ENCODE measurements at regions not wholly inside any gene's neighbourhood (a gene's known extent, or its start where the extent isn't known, plus 50 kb on each side); places are given as distances from the start of the nearest gene placed in this dataset.
"Not testable (repeated sequence)": the region's sequence is repeated elsewhere in the genome, so short reads cannot be mapped to it uniquely, and the experiment has no call there.

- no peak for DNase-seq
Measured at GRCh38 chr21:28579986-28580550, 412.6 kb downstream of the LTN1 start.

- DNase-seq: no peak
Measured at GRCh38 chr21:28568692-28569091, 424.0 kb downstream of the LTN1 start.

- not testable (repeated sequence) for DNase-seq
Measured at GRCh38 chr21:28563933-28564332, 428.7 kb downstream of the LTN1 start.

- DNase-seq: no peak
Measured at GRCh38 chr21:28561772-28562171, 430.9 kb downstream of the LTN1 start.

GRCh38 chr21:28554660-28555475 lies 437.8 kb downstream of the LTN1 start:
- DNase-seq: no peak

- no peak for DNase-seq
Measured at GRCh38 chr21:28550057-28550825, 442.4 kb downstream of the LTN1 start.

GRCh38 chr21:28548291-28548690 lies 444.4 kb downstream of the LTN1 start:
- no peak for DNase-seq

GRCh38 chr21:28547766-28548165 lies 444.9 kb downstream of the LTN1 start:
- no peak for DNase-seq

GRCh38 chr21:28543975-28544374 lies 448.7 kb downstream of the LTN1 start:
- no peak for DNase-seq

GRCh38 chr21:28541371-28542112 lies 451.1 kb downstream of the LTN1 start:
- no peak for DNase-seq

GRCh38 chr21:28540514-28540913 lies 452.2 kb downstream of the LTN1 start:
- DNase-seq: no peak

- no peak for DNase-seq
Measured at GRCh38 chr21:28539623-28539988, 453.1 kb downstream of the LTN1 start.

GRCh38 chr21:28538987-28539622 lies 453.6 kb downstream of the LTN1 start:
- no peak for DNase-seq

GRCh38 chr21:28537371-28538079 lies 455.2 kb downstream of the LTN1 start:
- no peak for DNase-seq

GRCh38 chr21:28532446-28532845 lies 460.2 kb downstream of the LTN1 start:
- DNase-seq: no peak

GRCh38 chr21:28523367-28523766 lies 469.3 kb downstream of the LTN1 start:
- DNase-seq: no peak

- no peak for DNase-seq
Measured at GRCh38 chr21:28522014-28522799, 470.5 kb downstream of the LTN1 start.

GRCh38 chr21:28518630-28519029 lies 474.0 kb downstream of the LTN1 start:
- DNase-seq: no peak

GRCh38 chr21:28516991-28517592 lies 475.6 kb downstream of the LTN1 start:
- peak; percentile 37 for DNase-seq

- no peak for DNase-seq
Measured at GRCh38 chr21:28516021-28516420, 476.7 kb downstream of the LTN1 start.

GRCh38 chr21:28513428-28513827 lies 479.2 kb downstream of the LTN1 start:
- no peak for DNase-seq

All from NCI-H1105 (cell line).